ENCODE measurements at regions not wholly inside any gene's neighbourhood (a gene's known extent, or its start where the extent isn't known, plus 50 kb on each side); places are given as distances from the start of the nearest gene placed in this dataset.
"Not testable (repeated sequence)": the region's sequence is repeated elsewhere in the genome, so short reads cannot be mapped to it uniquely, and the experiment has no call there.

DNA sequence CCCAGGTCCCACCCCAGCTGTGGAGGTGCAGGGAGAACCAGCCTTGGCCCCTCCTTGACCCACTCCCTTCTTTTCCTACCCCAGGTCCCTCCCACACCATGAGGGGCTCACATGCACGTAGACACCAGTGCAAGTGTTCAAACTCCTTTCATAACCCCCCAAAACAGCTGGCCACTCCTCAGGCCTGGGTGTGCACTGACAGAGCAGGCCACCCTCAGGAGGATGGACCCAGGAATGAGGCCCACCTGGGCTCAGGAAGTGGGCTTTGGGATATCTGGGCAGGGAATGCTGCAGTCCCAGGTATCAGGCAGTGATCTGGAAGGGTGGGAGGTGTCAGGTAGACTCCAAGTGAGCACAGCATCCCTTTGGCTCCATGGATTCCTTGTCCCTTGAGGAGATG is 723.8 kb downstream of the MATN1 start:
- H3K4me3 ChIP-seq (ENCODE audit: low read depth, low read length), result no peak overlapping the region
- TF ChIP-seq MYC (IDR thresholded peaks at IDR 0.05; ENCODE audit: low read depth, low read length) (no peak), CTCF (IDR thresholded peaks at IDR 0.05; ENCODE audit: low read depth, low read length) (no peak), POLR2A (IDR thresholded peaks at IDR 0.05; ENCODE audit: extremely low read depth, insufficient read length) (no peak)
- TF ChIP-seq, protein P1, sequence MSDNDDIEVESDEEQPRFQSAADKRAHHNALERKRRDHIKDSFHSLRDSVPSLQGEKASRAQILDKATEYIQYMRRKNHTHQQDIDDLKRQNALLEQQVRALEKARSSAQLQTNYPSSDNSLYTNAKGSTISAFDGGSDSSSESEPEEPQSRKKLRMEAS (IDR thresholded peaks at IDR 0.05; ENCODE audit: low read depth, low read length), result no peak
- no peak for DNase-seq (ENCODE audit: low read depth)

DNA sequence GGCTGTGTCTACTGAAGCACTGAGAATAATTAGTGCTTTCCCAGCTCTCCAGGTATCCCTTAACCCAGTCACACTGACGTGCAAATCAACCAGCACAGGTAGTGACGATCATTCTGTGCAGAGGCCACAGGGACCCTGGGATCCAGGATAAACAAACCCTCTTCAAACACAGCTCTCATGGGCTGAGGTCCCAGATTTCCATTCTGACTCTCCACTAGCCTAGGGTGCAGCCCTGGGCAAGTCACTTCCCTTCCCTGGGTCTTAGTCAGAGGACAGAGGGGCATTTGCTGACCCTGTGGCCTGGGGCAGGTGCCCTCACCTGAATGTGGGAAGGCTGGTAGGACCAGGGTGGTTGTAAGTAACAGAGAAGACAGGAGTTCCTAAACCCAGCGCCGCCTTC is 724.7 kb downstream of the MATN1 start:
- H3K4me3 ChIP-seq (ENCODE audit: low read depth, low read length), result no peak overlapping the region
- DNase-seq (ENCODE audit: low read depth), result no peak
- TF ChIP-seq MYC (IDR thresholded peaks at IDR 0.05; ENCODE audit: low read depth, low read length) (no peak), POLR2A (IDR thresholded peaks at IDR 0.05; ENCODE audit: extremely low read depth, insufficient read length) (no peak)

DNA sequence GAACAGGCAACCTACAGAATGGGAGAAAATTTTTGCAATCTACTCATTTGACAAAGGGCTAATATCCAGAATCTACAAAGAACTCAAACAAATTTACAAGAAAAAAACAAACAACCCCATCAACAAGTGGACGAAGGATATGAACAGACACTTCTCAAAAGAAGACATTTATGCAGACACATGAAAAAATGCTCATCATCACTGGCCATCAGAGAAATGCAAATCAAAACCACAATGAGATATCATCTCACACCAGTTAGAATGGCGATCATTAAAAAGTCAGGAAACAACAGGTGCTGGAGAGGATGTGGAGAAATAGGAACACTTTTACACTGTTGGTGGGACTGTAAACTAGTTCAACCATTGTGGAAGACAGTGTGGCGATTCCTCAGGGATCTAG is 725.6 kb downstream of the MATN1 start:
- not testable (repeated sequence) for DNase-seq (ENCODE audit: low read depth); H3K4me3 ChIP-seq (ENCODE audit: low read depth, low read length)

GRCh38 chr1:29993950-29994349 is 729.4 kb downstream of the MATN1 start:
- no peak overlapping the region for H3K4me3 ChIP-seq (ENCODE audit: low read depth, low read length)
- TF ChIP-seq, protein P1 (IDR thresholded peaks at IDR 0.05; ENCODE audit: low read depth, low read length), result no peak
- TF ChIP-seq MYC (IDR thresholded peaks at IDR 0.05; ENCODE audit: low read depth, low read length) (no peak), POLR2A (IDR thresholded peaks at IDR 0.05; ENCODE audit: extremely low read depth, insufficient read length) (no peak), CTCF (IDR thresholded peaks at IDR 0.05; ENCODE audit: low read depth, low read length) (no peak)
- DNase-seq (ENCODE audit: low read depth), result no peak

DNA sequence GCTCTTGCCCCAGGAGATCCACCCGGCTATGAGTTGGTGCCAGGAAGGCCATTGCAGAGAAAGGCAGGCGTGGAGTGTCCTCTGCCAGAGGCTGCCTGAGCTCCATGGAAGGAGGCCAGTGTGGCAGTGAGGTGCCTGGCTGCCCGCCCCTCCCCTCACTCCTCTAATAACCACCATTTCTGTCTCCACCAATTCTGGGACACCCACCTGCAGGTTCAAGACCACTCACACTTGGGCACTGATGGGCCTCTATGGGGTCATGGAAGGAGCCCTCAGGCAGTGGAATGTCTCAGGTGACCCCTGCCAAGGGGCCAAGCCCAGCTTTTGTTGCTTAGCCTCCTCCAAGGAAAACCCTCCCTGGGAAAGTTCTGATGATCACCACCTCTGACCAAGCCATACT is 731.6 kb downstream of the MATN1 start:
- TF ChIP-seq, protein P1 (IDR thresholded peaks at IDR 0.05; ENCODE audit: low read depth, low read length), result no peak
- TF ChIP-seq MYC (IDR thresholded peaks at IDR 0.05; ENCODE audit: low read depth, low read length), result no peak
- TF ChIP-seq CTCF (IDR thresholded peaks at IDR 0.05; ENCODE audit: low read depth, low read length), result no peak
- TF ChIP-seq POLR2A (IDR thresholded peaks at IDR 0.05; ENCODE audit: extremely low read depth, insufficient read length), result no peak
- DNase-seq (ENCODE audit: low read depth), result no peak
- H3K4me3 ChIP-seq (ENCODE audit: low read depth, low read length), result no peak overlapping the region

- DNase-seq (ENCODE audit: low read depth), result no peak
- no peak overlapping the region for H3K4me3 ChIP-seq (ENCODE audit: low read depth, low read length)
- TF ChIP-seq MYC (IDR thresholded peaks at IDR 0.05; ENCODE audit: low read depth, low read length) (no peak), POLR2A (IDR thresholded peaks at IDR 0.05; ENCODE audit: extremely low read depth, insufficient read length) (no peak), CTCF (IDR thresholded peaks at IDR 0.05; ENCODE audit: low read depth, low read length) (no peak)
- TF ChIP-seq, protein P1 (IDR thresholded peaks at IDR 0.05; ENCODE audit: low read depth, low read length), result no peak
These were observed 732.4 kb downstream of the MATN1 start for GRCh38 chr1:29991025-29991424.

- TF ChIP-seq MYC (IDR thresholded peaks at IDR 0.05; ENCODE audit: low read depth, low read length), result no peak
- TF ChIP-seq, protein P1 (IDR thresholded peaks at IDR 0.05; ENCODE audit: low read depth, low read length), result no peak
- no peak for TF ChIP-seq POLR2A (IDR thresholded peaks at IDR 0.05; ENCODE audit: extremely low read depth, insufficient read length)
- TF ChIP-seq CTCF (IDR thresholded peaks at IDR 0.05; ENCODE audit: low read depth, low read length), result no peak
- no peak for DNase-seq (ENCODE audit: low read depth)
- H3K4me3 ChIP-seq (ENCODE audit: low read depth, low read length), result no peak overlapping the region
These were observed 733.1 kb downstream of the MATN1 start for GRCh38 chr1:29990304-29990703.

All from NB4 (cell line).